NCI-H82 (cell line): ENCODE measurements at regions not wholly inside any gene's neighbourhood (a gene's known extent, or its start where the extent isn't known, plus 50 kb on each side); places are given as distances from the start of the nearest gene placed in this dataset.
A peak's percentile ranks its signal among the peaks of the same experiment; 100 is the strongest.
"Not testable (repeated sequence)": the region's sequence is repeated elsewhere in the genome, so short reads cannot be mapped to it uniquely, and the experiment has no call there.

Experiments used
- DNase-seq: peaks from one replicate; lab custom pipeline; 2025; lab: John Stamatoyannopoulos, UW

DNA sequence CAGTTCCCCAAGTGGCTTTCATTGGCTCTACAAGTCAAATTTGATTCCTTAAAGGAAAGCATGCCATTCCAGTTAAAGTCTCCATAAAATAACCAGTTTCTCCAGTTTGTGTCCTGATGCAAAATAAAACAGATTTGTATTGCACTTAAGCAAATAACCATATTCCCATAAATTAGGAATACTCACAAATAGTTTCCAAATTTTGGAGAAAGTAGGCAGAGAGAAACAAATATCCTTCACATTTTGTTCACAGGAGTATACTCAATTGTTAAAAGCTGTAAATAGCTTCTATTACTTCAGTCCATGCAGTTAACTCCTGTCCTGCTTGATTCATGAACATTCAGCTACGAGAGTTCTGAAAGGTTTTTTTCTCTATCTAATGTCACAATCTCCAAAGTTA lies 281.4 kb upstream of the RGS17 start:
- no peak for DNase-seq

DNA sequence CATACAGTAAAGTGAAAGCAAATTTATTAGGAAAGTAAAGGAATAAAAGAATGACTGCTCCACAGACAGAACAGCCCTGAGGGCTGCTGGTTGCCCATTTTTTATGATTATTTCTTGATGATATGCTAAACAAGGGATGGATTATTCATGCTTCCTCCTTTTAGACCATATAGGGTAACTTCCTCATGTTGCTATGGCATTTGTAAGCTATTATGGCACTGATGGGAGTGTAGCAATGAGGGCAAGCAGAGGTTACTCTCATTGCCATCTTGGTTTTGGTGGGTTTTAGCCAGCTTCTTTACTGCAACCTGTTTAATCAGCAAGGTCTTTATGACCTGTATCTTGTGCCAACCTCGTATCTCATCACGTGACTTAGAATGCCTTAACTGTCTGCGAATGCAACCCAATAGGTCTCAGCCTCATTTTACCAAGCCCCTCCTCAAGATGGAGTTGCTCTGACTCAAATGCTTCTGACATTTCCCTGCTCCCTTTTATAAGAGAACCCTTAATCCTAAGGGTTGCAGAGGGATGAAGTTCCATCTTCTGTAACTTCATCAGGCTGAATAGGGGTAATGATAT lies 280.1 kb upstream of the RGS17 start:
- no peak for DNase-seq

DNA sequence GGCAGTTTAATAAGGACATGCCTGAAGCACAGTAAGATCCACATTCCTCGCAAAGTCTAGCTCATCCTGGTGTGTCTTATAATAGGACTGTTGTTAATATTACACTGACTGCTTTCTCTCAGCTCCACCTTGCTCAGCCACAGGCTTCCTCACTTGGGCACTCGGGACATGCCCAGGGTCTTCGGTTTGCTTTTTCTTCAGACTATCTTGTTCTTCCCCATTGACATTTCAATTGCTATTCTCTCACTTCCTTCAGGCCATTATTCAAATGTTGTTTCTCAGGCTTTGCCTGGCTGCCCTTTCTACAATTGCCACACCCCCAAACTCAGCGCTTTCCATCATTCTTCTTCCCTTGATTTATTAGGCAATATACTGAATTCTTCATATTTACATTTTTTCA lies 274.8 kb upstream of the RGS17 start:
- DNase-seq = no peak

DNA sequence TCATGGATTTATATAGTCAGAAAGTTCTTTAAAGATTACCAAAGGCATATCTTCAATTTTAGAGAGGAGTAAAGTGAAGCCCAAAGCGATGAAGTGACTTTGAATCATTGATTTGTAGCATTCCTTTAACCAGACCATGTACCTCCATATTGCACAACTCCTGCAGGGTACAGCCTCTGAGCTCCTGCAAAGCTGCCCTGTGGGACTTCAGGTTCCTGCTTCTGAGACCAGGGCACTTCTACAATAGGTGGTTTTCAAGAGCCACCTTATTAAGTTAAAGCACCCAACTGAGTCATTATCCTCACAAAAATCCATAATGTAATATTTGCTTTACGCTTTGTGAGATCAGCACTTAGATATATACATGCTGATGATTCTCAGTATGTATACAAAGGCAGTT lies 270.7 kb upstream of the RGS17 start:
- no peak for DNase-seq

DNA sequence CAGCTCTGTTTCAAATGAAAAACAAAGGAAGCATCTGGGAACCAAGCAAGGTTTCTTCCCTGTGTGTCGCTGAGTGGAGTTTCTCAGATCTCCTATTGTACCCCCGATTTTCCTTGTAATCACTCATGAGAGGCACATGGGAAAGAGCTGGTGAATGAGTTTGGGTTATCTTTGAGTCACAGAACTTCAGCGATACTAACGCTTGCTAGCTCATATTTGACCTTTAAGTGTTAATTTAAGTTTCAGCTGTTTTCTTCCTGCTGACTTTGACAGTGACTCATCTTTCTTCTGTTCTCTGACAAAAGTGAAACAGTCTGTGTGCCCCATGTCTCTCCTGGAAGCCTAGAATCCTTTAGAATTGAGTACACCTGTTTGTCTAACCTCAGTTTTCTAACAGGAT lies 261.1 kb upstream of the RGS17 start:
- DNase-seq = no peak

DNA sequence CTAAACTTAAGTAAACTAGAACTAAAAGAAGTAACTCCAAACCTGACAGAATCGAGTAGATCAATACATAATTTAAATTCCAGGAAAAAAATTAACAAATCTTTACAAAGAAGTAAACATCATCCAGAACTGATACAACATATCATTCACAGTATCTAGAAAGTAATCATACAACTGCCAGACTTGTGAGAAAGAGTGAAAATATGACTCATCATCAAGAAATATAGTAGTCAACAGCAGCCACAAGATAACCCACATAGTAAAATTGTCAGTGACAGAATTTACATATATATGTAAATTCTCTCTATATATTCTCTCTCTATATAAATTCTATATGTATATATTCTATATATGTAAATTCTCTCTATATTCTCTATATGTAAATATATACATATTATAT lies 242.8 kb upstream of the RGS17 start:
- DNase-seq = no peak

DNA sequence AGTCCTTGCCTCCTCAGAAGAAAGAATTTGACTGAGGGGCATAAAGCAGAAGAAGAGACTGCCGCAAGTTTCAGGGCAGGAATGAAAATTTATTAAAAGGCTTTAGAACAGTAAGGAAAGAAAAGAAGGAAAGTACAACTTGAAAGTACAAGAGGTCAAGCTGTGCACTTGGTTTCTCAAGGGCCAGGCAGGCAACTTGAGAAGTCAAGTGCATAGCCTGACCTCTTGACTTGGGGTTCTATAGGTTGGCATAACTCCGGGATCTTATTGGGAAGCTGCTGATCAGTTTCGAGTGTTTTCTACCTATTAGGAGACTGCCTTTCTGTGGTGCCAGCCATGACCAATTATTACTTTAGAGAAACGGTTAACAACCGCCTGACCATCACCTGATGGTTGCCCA lies 237.0 kb upstream of the RGS17 start:
- no peak for DNase-seq

DNA sequence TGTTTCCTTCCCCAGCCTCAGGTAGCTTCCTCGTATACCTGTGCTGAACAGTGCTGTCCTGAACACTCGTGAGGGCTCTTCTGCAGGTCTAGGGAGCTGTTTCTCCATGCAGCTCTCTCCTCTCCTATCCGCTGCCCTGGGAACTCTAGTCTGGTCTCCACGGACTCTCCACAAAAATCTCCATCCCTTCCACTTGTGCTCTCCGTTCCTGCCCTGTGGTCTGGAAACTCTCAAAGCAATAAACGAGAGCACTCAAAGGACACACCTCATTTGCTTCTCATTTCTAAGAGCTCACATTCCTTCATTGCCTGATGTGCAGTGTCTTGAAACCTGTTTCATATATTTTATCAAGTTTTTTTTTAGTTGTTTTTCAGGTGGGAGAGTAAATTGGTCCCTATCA lies 235.9 kb upstream of the RGS17 start:
- DNase-seq = no peak

DNA sequence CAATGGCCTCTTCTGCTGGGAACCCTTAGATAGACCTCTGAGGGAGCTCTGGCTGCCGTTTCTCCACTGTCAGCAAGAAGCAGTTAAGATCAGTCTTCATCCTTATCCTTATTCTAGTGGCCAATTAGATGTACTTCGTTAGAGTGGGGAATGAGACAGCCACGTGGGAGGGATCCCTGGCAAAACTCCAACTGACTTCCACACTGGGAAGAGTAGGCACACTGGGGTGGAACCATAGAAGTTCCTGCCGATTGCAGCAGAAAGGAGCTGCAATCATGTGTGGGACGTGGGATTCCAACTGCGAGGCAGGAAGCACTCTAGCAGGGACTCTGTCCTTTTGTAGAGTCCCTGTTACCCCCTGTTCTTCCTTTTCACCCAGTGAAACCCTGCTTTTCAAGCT lies 226.3 kb upstream of the RGS17 start:
- no peak for DNase-seq

DNA sequence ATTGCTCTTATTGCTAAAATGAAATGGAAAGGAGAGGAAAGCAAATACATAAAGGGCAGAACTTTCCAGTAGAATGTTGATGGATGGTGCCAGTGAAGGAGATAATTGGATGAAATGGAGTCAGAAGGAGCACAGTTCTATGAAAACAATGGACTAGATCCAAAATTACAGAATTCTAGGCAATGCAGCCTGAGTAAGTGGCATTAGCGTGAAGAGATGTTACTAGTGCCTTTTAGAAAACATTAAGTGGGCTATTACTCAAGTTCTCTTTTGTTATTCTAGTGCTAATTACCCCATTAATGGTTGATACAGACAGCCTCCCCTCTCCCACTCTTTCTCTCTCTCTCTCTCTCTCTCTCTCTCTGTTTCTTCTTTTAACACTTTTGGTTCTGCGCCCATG lies 209.5 kb upstream of the RGS17 start:
- DNase-seq = no peak

DNA sequence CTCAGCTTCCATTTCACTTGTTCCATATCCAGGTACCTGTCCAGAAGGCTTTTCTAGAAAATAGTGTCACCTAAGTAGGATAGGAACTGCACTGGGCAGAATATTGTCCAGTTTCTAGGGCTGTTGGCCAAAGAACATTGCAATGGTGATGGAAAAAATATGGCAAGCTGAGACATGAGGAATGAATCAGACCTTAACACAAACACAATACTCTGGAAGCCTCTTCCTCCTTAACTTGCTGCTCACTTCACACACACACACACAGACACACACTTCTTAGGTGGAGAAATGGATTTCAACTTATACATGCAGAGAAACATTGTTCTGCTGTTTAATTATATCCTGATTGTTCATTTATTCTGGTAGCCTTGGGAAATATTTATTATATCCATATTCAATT lies 203.0 kb upstream of the RGS17 start:
- no peak for DNase-seq

DNA sequence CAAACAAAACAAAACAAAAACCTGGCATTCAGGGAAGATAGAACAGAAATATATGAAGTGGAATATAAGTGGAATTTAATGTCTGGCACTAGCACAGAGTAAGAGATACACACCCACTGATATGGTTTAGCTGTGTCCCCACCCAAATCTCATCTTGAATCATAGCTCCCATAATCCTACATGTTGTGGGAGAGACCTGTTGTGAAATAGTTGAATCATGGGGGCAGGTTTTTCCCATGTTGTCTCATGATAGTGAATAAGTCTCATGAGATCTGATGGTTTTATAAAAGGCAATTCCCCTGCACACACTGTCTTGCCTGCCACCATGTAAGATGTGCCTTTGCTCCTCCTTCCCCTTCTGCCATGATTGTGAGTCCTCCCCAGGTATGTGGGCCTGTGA lies 200.1 kb upstream of the RGS17 start:
- DNase-seq = not testable (repeated sequence)

DNA sequence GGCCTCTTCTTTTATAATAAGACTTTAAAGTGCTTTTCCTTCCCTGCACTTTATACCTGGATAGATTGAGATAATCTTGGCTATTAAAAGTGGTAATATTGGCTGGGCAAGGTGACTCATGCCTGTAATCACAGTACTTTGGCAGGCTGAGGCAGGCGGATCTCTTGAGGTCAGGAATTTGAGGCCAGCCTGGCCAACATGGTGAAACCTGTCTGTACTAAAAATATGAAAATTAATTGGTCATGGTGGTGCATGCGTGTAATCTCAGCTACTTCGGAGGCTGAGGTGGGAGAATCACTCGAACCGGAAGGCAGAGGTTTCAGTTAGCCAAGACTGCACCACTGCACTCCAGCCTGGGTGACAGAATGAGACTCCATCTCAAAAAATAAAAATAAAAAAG lies 197.1 kb upstream of the RGS17 start:
- DNase-seq = no peak

DNA sequence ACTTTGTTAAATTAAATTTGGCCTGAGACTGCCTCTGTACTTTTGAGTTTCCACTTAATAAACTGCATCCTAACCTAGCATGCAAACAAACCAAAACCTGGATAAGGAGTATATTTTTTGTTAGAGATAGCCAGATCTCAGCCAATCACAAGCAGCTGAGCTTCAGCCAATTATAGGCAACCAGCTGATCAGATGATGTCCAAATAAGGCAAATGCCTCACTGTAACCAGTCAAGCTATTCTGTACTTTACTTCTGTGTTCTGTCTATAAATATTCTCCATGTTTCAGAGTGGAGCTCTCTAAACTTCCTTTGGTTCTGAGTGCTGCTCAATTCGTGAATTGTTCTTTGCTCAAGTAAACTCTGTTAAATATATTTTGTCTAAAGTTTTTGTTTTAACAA lies 194.6 kb upstream of the RGS17 start:
- no peak for DNase-seq

DNA sequence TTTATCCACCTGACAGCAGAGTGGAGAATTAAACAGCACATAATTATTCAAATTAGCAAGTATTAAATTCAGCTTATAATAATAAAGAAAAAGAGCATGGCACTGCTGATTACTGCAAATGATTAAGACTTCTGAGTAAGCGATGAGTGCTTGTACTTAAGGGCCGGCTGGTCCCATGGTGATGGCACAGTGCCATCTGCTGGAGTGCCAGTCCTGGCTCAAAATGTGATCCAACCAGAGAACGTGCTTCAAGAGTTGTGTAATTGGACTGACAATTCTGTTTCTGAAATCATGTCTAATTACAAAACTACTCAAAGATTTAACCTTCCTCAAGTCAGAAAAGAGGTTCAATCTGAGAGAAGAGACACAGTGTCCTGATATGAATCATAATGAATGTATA lies 181.6 kb upstream of the RGS17 start:
- DNase-seq = peak; percentile 78

DNA sequence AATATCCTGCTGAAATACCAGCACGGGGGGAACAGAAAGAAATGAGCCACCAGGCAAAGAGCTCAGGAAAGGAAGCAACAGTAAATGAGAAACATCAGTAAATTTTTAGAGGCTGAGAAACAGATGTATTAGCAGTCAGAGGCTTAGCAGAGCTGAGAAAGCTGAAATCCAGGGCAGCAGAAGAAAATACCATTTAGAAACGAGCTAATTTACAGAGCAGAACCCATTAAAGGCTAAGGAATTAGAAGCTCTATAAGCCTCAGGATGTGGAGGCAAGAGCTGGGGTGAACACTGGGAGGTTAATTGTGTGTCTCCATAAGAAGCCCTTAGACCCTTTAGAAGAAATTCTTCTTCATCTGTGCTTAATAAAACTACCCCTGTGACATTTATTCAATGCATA lies 178.6 kb upstream of the RGS17 start:
- peak; percentile 70 for DNase-seq

DNA sequence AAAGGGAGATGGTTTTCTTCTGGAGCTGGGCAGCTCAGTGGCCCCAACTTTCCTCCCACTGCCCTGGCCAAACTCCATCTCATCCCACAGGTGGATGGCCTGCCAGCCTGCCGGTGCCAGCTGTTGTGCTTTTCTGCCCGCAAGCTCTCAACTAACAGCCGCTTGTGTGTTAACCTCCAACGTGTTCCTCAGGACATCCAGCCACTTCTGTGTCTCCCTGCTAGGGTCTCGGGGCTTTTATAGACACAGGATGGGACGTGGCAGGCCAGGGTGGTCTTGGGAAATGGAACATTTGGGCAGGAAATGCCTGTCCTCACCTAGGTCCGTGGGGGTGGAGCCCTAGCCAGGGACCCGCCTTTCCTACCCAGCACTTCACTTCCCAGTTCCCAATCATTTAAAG lies 171.1 kb upstream of the RGS17 start:
- DNase-seq = no peak

DNA sequence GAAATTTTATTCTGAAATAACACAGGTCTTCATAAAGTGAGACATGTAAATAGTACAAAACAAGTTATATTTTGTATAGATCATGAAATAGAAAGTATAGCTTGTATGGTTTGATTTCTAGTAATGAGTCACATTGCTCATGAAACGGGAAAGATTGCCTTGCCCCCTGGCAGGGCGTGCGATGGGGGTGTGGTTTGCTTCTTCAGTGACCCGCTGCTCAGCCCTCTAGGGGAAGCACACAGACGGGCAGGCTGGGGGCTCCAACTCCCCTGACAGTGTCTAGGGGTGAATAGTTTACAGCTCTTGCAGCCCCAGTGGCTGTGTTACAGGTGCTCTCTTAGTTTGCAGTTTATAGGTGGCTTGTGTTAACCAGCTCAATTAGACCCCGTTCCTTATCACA lies 170.5 kb upstream of the RGS17 start:
- DNase-seq = peak; percentile 28

DNA sequence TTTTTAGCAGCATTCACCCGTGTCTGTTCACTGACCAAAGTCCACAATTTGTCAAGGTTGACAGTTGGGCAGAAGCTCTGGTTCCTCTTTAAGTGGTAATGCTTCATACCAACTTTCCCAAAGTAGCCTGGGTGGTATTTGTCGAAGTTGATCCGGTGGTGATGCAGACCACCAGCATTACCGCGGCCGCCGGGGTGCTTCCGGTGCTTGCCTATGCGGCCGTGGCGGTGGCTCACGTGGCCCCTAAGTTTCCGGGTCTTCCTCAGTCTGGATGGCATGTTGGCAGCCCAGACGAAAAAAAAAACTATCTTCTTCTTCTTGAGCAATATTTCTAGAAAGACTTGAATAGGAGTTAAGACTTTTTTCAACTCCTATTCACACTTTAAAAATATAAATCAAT lies 151.4 kb upstream of the RGS17 start:
- DNase-seq = not testable (repeated sequence)

DNA sequence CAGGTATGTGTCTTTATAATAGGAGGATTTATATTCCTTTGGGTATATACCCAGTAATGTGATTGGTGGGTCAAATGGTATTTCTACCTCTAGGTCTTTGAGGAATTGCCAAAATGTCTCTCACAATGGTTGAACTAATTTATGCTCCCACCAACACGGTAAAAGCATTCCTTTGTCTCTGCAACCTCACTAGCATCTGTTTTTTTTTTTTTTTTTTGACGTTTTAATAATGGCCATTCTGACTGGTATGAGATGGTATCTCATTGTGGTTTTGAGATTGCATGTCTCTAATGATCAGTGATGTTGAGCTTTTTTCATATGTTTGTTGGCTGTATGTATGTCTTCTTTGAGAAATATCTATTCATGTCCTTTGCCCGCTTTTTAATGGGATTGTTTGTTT lies 144.9 kb upstream of the RGS17 start:
- DNase-seq = no peak

DNA sequence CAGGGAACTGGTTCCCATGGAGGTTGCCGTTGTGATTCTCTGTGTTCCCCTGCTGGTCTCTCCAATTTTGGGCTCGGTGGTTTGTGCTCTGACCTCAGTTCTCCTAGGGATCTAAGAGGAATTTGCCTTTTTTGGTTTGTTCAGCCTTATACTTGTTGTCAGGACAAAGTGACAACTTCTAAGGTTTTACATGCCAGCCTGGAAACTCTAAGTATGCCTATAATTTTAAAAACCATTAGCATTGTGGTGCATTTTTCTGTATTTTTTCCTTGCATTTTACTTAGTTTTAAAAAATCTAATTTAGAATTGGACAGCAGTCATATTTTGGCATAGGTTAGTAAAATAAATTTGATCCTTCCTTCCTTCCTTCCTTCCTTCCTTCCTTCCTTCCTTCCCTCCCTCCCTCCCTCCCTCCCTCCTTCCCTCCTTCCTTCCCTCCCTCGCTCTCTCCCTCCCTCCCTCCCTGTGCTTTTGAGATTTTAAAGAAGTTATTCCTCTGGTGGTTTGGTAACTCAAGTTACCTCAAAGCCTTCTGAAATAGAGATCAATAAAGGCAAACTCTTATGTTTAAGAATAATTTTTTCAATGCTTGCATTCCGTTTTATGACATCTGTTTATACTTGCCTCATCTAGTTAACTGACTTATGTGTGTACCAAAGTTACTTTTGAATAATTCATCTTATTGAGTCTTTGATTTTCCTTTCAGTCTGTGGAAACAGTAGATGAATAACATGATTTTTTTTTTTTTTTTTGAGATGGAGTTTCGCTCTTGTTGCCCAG lies 141.3 kb upstream of the RGS17 start:
- DNase-seq = no peak

DNA sequence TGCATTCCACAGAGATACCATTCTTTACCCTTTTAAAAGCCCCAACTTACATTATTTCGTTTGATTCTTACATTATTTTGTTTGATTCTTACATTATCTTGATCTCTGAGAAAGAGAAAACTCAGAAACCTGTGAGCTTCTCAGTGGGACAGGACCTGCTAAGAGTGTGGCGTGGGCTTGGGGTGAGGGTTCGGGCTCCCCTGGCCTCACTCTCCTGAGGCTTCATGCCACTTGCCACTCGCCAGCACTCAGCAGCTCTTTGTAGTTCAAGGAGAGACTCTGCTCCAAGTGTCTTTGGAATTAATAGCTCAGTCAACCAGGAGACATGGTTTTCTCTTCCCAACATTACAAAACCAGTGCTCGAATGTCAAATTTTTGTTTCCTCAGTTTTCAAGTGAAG lies 132.4 kb upstream of the RGS17 start:
- DNase-seq = no peak

DNA sequence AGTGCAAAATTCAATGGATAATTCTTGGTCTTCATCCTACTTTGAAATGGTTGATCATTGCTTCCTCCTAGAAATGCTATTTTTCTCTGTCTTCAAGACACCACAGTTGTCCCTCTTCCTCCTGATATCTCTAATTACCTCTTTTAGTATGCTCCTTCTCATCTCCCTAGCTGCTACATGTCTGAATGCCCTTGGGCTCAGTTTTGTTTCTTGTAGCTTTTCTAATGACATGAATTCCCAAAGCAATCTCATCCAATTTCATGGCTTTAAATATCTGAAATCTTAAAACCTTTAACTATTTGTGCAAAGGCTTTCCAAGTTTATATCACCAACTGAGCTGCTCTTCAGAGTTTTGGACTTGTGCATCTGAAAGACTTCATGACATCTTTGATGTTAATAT lies 120.2 kb upstream of the RGS17 start:
- DNase-seq = no peak

DNA sequence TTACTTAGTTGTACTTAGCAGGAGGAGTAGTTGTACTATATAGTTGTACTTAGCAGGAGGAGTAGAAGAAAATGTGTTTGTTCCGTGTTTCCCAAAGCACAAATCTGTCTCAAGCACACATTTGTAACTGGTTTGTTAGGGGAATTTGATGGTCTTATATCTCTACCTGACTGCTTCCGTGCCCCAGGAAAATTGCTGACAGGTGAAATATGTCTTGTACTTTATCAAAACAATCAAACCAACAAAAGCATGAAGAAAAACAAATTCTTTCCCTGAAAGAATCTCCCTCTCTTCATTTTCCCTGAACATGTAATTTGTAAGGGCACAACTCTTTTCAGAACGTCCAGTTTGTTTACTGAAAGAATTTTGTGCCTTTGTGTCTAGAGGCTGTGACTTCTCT lies 106.6 kb upstream of the RGS17 start:
- no peak for DNase-seq
